ENCODE measurements at regions not wholly inside any gene's neighbourhood (a gene's known extent, or its start where the extent isn't known, plus 50 kb on each side); places are given as distances from the start of the nearest gene placed in this dataset.

GRCh38 chr3:127483005-127483641, 107.4 kb downstream of the TPRA1 start:
- Histone ChIP-seq H3K4me1 (no peaks in the 10 kb centered on the region), H3K9ac (ENCODE audit: low read depth in 2 of 2, low read length in 2 of 2) (no peak overlapping the region), H3K4me3 (no peak overlapping the region), H3K36me3 (no peaks in the 10 kb centered on the region), H3K9me3 (no peaks in the 10 kb centered on the region), H3K27me3 (no peaks in the 10 kb centered on the region), H3K27ac (no peak overlapping the region)
- TF ChIP-seq CTCF (IDR thresholded peaks at IDR 0.05): no peak
- DNase-seq: no peak
- intact Hi-C loops (cut with DNase I): no loop called here

- TF ChIP-seq CTCF (IDR thresholded peaks at IDR 0.05): no peak
Observed at GRCh38 chr3:127482216-127483004, 108.1 kb downstream of the TPRA1 start.

GRCh38 chr3:127480196-127480954, 110.2 kb downstream of the TPRA1 start:
- intact Hi-C loops (cut with DNase I): no loop called here
- no peak overlapping the region for H3K9ac ChIP-seq (ENCODE audit: low read depth in 2 of 2, low read length in 2 of 2)
- no peaks in the 10 kb centered on the region for H3K36me3 ChIP-seq
- H3K4me1 ChIP-seq: no peaks in the 10 kb centered on the region
- no peak overlapping the region for H3K4me3 ChIP-seq
- no peak for TF ChIP-seq CTCF (IDR thresholded peaks at IDR 0.05)
- no peaks in the 10 kb centered on the region for H3K27me3 ChIP-seq
- H3K27ac ChIP-seq: no peak overlapping the region
- no peak for DNase-seq
- no peaks in the 10 kb centered on the region for H3K9me3 ChIP-seq

More at GRCh38 chr3:127482216-127483004, 108.1 kb downstream of the TPRA1 start:
- Histone ChIP-seq H3K27me3 (no peaks in the 10 kb centered on the region), H3K27ac (no peak overlapping the region), H3K9ac (ENCODE audit: low read depth in 2 of 2, low read length in 2 of 2) (no peak overlapping the region), H3K4me1 (no peaks in the 10 kb centered on the region), H3K36me3 (no peaks in the 10 kb centered on the region), H3K9me3 (no peaks in the 10 kb centered on the region), H3K4me3 (no peak overlapping the region)
- DNase-seq: no peak
- intact Hi-C loops (cut with DNase I): no loop called here

- Histone ChIP-seq H3K27me3 (no peaks in the 10 kb centered on the region), H3K36me3 (no peaks in the 10 kb centered on the region), H3K4me3 (no peak overlapping the region), H3K27ac (no peak overlapping the region), H3K4me1 (no peaks in the 10 kb centered on the region), H3K9ac (ENCODE audit: low read depth in 2 of 2, low read length in 2 of 2) (no peak overlapping the region), H3K9me3 (no peaks in the 10 kb centered on the region)
- no peak for TF ChIP-seq CTCF (IDR thresholded peaks at IDR 0.05)
- DNase-seq: no peak
- intact Hi-C loops (cut with DNase I): no loop called here
Observed at GRCh38 chr3:127479449-127479848, 111.1 kb downstream of the TPRA1 start.

GRCh38 chr3:127478922-127479321, 111.6 kb downstream of the TPRA1 start:
- H3K4me3 ChIP-seq: no peak overlapping the region
- intact Hi-C loops (cut with DNase I): no loop called here
- DNase-seq: no peak
- no peak overlapping the region for H3K9ac ChIP-seq (ENCODE audit: low read depth in 2 of 2, low read length in 2 of 2)
- no peaks in the 10 kb centered on the region for H3K4me1 ChIP-seq
- TF ChIP-seq CTCF (IDR thresholded peaks at IDR 0.05): no peak
- no peaks in the 10 kb centered on the region for H3K9me3 ChIP-seq
- H3K27me3 ChIP-seq: no peaks in the 10 kb centered on the region
- H3K27ac ChIP-seq: no peak overlapping the region
- no peaks in the 10 kb centered on the region for H3K36me3 ChIP-seq
